Smooth muscle cell (in vitro differentiated cells): ENCODE measurements at regions not wholly inside any gene's neighbourhood (a gene's known extent, or its start where the extent isn't known, plus 50 kb on each side); places are given as distances from the start of the nearest gene placed in this dataset.
"Not testable (repeated sequence)": the region's sequence is repeated elsewhere in the genome, so short reads cannot be mapped to it uniquely, and the experiment has no call there.

Experiments used
- DNase-seq: peaks from one replicate; lab custom pipeline; 2025; ENCODE audit not compliant: unreplicated experiment; lab: John Stamatoyannopoulos, UW
- H2AFZ ChIP-seq: fragments of 200-600 bp; sonication (generic); 2 replicates; pipeline ENCODE4 v1.6.0; 2016; ENCODE audit warnings: antibody characterized with exemption, low read depth, mild to moderate bottlenecking
- H3F3A ChIP-seq: fragments of 200-600 bp; sonication (generic); 2 replicates; pipeline ENCODE4 v1.6.0; 2017; ENCODE audit warnings: antibody characterized with exemption, low read depth
- H3K27ac ChIP-seq: fragments of 200-600 bp; sonication (generic); 2 replicates; pipeline ENCODE4 v1.5.1; 2016; ENCODE audit warnings: low read depth, mild to moderate bottlenecking
- H3K27me3 ChIP-seq: fragments of 200-600 bp; sonication (generic); 2 replicates; pipeline ENCODE4 v1.6.1; 2016; ENCODE audit warnings: low read depth, mild to moderate bottlenecking
- H3K36me3 ChIP-seq: fragments of 200-600 bp; sonication (generic); 2 replicates; pipeline ENCODE4 v1.5.1; 2016; ENCODE audit warnings: low read depth
- H3K4me1 ChIP-seq: fragments of 200-600 bp; sonication (generic); 2 replicates; pipeline ENCODE4 v1.5.1; 2016; ENCODE audit warnings: low read depth
- H3K4me2 ChIP-seq: fragments of 200-600 bp; sonication (generic); 2 replicates; pipeline ENCODE4 v1.6.0; 2016; ENCODE audit warnings: mild to moderate bottlenecking
- H3K4me3 ChIP-seq: fragments of 200-600 bp; sonication (generic); 2 replicates; pipeline ENCODE4 v1.5.1; 2016; ENCODE audit warnings: mild to moderate bottlenecking
- H3K79me2 ChIP-seq: fragments of 200-600 bp; sonication (generic); 2 replicates; pipeline ENCODE4 v1.6.0; 2016; ENCODE audit warnings: low read depth, mild to moderate bottlenecking
- H3K9ac ChIP-seq: fragments of 200-600 bp; sonication (generic); 2 replicates; pipeline ENCODE4 v1.6.0; 2016; ENCODE audit warnings: low read depth
- H3K9me3 ChIP-seq: fragments of 200-600 bp; sonication (generic); replicated peaks from 2 replicates; pipeline ENCODE4 v1.5.1; 2016; ENCODE audit warnings: low read depth
- H4K20me1 ChIP-seq: fragments of 200-600 bp; sonication (generic); 2 replicates; pipeline ENCODE4 v1.6.0; 2016; ENCODE audit warnings: low read depth
- WGBS: methylation state at CpG from one replicate; pipeline ENCODE4 v1.1.7; 2016; ENCODE audit warnings: low lambda C conversion rate; 5-methylcytosine and 5-hydroxymethylcytosine counted together
- TF ChIP-seq, protein P1 (sequence below): fragments of 200-600 bp; sonication (generic); IDR thresholded peaks from 2 replicates; pipeline ENCODE4 v1.5.1; 2017; ENCODE audit warnings: borderline replicate concordance, mild to moderate bottlenecking, antibody characterized with exemption; ENCODE audit not compliant: insufficient read depth, poor library complexity, severe bottlenecking

- H4K20me1 ChIP-seq, result no peaks in the 10 kb centered on the region
- no peaks in the 10 kb centered on the region for H3K36me3 ChIP-seq
- no peaks in the 10 kb centered on the region for H3K9me3 ChIP-seq
- H3F3A ChIP-seq, result no peaks in the 10 kb centered on the region
- no peak overlapping the region for H3K9ac ChIP-seq
- no peak overlapping the region for H2AFZ ChIP-seq
- no peak for DNase-seq
- no peaks in the 10 kb centered on the region for H3K27me3 ChIP-seq
- H3K4me3 ChIP-seq, result no peak overlapping the region
- no peaks in the 10 kb centered on the region for H3K4me1 ChIP-seq
- TF ChIP-seq, protein P1, sequence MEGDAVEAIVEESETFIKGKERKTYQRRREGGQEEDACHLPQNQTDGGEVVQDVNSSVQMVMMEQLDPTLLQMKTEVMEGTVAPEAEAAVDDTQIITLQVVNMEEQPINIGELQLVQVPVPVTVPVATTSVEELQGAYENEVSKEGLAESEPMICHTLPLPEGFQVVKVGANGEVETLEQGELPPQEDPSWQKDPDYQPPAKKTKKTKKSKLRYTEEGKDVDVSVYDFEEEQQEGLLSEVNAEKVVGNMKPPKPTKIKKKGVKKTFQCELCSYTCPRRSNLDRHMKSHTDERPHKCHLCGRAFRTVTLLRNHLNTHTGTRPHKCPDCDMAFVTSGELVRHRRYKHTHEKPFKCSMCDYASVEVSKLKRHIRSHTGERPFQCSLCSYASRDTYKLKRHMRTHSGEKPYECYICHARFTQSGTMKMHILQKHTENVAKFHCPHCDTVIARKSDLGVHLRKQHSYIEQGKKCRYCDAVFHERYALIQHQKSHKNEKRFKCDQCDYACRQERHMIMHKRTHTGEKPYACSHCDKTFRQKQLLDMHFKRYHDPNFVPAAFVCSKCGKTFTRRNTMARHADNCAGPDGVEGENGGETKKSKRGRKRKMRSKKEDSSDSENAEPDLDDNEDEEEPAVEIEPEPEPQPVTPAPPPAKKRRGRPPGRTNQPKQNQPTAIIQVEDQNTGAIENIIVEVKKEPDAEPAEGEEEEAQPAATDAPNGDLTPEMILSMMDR, result no peak
- H3K79me2 ChIP-seq, result no peaks in the 10 kb centered on the region
- WGBS, result 85% methylated on average over 4 of the region's 4 CpGs
- H3K27ac ChIP-seq, result no peak overlapping the region
- H3K4me2 ChIP-seq, result no peak overlapping the region
These were observed 275.2 kb upstream of the CNR1 start for GRCh38 chr6:88441346-88441745.

- H3K9me3 ChIP-seq, result no peaks in the 10 kb centered on the region
- H2AFZ ChIP-seq, result no peak overlapping the region
- no peak overlapping the region for H3K4me2 ChIP-seq
- WGBS, result 96% methylated on average over 1 of the region's 1 CpG
- no peaks in the 10 kb centered on the region for H3K79me2 ChIP-seq
- no peak for DNase-seq
- H3K4me3 ChIP-seq, result no peak overlapping the region
- H3K27me3 ChIP-seq, result no peaks in the 10 kb centered on the region
- no peaks in the 10 kb centered on the region for H3F3A ChIP-seq
- H4K20me1 ChIP-seq, result no peaks in the 10 kb centered on the region
- H3K27ac ChIP-seq, result no peak overlapping the region
- no peak overlapping the region for H3K9ac ChIP-seq
- H3K4me1 ChIP-seq, result no peaks in the 10 kb centered on the region
- no peaks in the 10 kb centered on the region for H3K36me3 ChIP-seq
- TF ChIP-seq, protein P1, result no peak
These were observed 261.9 kb upstream of the CNR1 start for GRCh38 chr6:88428068-88428467.

GRCh38 chr6:88426005-88426404, 259.9 kb upstream of the CNR1 start:
- DNase-seq, result no peak
- H3K4me2 ChIP-seq, result no peak overlapping the region
- H3F3A ChIP-seq, result no peaks in the 10 kb centered on the region
- H3K27me3 ChIP-seq, result no peaks in the 10 kb centered on the region
- H3K4me3 ChIP-seq, result no peak overlapping the region
- no peaks in the 10 kb centered on the region for H3K36me3 ChIP-seq
- TF ChIP-seq, protein P1, result no peak
- H2AFZ ChIP-seq, result no peak overlapping the region
- no peak overlapping the region for H3K27ac ChIP-seq
- H3K4me1 ChIP-seq, result no peaks in the 10 kb centered on the region
- H3K9ac ChIP-seq, result no peak overlapping the region
- no peaks in the 10 kb centered on the region for H3K79me2 ChIP-seq
- H3K9me3 ChIP-seq, result no peaks in the 10 kb centered on the region
- H4K20me1 ChIP-seq, result no peaks in the 10 kb centered on the region
- 92% methylated on average over 2 of the region's 2 CpGs for WGBS

GRCh38 chr6:88422831-88423230, 256.7 kb upstream of the CNR1 start:
- Histone ChIP-seq H3K4me2 (no peak overlapping the region), H3K4me3 (no peak overlapping the region), H3K9me3 (no peaks in the 10 kb centered on the region), H4K20me1 (no peaks in the 10 kb centered on the region), H3K79me2 (no peaks in the 10 kb centered on the region), H3K4me1 (no peaks in the 10 kb centered on the region), H3K27ac (no peak overlapping the region), H2AFZ (no peak overlapping the region), H3K9ac (no peak overlapping the region), H3K36me3 (no peaks in the 10 kb centered on the region), H3F3A (no peaks in the 10 kb centered on the region), H3K27me3 (no peaks in the 10 kb centered on the region)
- TF ChIP-seq, protein P1, result no peak
- WGBS, result 81% methylated on average over 8 of the region's 8 CpGs
- no peak for DNase-seq

- H3K4me1 ChIP-seq, H3K27me3 ChIP-seq, H3K9me3 ChIP-seq, H3K79me2 ChIP-seq, H3K27ac ChIP-seq, H3K4me3 ChIP-seq, H3K36me3 ChIP-seq, H3F3A ChIP-seq, H3K9ac ChIP-seq, H3K4me2 ChIP-seq, H4K20me1 ChIP-seq, DNase-seq, H2AFZ ChIP-seq: not testable (repeated sequence)
- 97% methylated on average over 21 of the region's 21 CpGs for WGBS
These were observed 254.9 kb upstream of the CNR1 start for GRCh38 chr6:88420967-88421488.
